SU-DHL-6 (cell line): ENCODE measurements at regions not wholly inside any gene's neighbourhood (a gene's known extent, or its start where the extent isn't known, plus 50 kb on each side); places are given as distances from the start of the nearest gene placed in this dataset.

Experiments
- EZH2phosphoT487 ChIP-seq: fragments of 200-600 bp; sonication (generic), shearing (Covaris generic); conservative IDR thresholded peaks from 2 replicates; pipeline ENCODE4 v1.6.1; 2018; ENCODE audit warnings: mild to moderate bottlenecking, antibody characterized with exemption, low read length, moderate library complexity, mixed read lengths
- TF ChIP-seq, protein P1 (sequence below): fragments of 200-600 bp; sonication (generic); IDR thresholded peaks from one replicate; pipeline ENCODE4 v1.5.1; 2017; ENCODE audit warnings: antibody characterized with exemption, mild to moderate bottlenecking, low read length, moderate library complexity; ENCODE audit not compliant: insufficient read depth, poor library complexity, severe bottlenecking

DNA sequence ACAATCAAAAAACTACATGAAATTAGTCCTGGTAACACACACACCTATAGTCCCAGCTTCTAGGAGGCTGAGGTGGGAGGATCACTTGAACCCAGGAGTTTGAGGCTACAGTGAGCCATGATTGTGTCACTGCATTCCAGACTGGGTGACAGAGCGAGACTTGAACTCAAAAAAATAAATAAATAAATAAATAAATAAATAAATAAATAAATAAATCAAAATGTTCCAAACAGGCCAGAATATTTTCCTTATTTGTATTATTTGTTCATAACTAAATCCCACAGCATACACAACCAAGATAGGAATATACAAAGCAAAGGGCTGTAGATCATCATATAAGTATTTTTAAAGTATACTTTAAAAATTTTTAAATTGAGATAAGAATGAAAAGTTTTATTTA, 537.2 kb upstream of the CDH8 start:
- TF ChIP-seq, protein P1, sequence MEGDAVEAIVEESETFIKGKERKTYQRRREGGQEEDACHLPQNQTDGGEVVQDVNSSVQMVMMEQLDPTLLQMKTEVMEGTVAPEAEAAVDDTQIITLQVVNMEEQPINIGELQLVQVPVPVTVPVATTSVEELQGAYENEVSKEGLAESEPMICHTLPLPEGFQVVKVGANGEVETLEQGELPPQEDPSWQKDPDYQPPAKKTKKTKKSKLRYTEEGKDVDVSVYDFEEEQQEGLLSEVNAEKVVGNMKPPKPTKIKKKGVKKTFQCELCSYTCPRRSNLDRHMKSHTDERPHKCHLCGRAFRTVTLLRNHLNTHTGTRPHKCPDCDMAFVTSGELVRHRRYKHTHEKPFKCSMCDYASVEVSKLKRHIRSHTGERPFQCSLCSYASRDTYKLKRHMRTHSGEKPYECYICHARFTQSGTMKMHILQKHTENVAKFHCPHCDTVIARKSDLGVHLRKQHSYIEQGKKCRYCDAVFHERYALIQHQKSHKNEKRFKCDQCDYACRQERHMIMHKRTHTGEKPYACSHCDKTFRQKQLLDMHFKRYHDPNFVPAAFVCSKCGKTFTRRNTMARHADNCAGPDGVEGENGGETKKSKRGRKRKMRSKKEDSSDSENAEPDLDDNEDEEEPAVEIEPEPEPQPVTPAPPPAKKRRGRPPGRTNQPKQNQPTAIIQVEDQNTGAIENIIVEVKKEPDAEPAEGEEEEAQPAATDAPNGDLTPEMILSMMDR = no peak
- TF ChIP-seq EZH2phosphoT487 = no peak
